ENCODE measurements at regions not wholly inside any gene's neighbourhood (a gene's known extent, or its start where the extent isn't known, plus 50 kb on each side); places are given as distances from the start of the nearest gene placed in this dataset.

DNA sequence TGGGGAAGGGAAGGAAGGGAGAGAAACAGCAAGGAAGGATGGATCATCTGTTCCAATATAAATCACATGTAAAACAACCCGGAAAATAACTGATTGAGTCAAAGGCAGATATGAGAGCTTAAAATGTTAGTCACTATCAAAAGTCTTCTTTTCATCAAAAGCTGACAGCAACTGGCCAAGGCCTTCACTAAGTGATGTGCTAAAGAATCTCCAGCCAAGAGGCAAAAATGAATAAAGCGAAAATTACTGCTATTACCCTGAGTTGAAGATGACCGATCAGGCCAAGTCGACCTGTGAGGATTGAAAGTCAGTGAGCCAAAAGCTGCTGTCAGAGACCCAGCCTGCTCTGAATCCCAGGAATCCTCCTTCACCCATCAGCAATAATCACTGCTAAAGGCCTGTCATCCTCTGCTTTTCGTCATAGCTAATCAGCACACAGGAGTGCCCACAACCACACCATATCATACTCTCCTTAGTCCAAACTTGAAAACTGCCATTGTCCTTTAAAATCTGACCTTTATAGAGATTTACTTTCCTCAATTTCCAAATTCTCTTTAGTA is 736.9 kb downstream of the TLE1 start:
- DNase-seq (ENCODE audit: low read depth in 3 of 3, low spot score in 2 of 3): no peak

DNA sequence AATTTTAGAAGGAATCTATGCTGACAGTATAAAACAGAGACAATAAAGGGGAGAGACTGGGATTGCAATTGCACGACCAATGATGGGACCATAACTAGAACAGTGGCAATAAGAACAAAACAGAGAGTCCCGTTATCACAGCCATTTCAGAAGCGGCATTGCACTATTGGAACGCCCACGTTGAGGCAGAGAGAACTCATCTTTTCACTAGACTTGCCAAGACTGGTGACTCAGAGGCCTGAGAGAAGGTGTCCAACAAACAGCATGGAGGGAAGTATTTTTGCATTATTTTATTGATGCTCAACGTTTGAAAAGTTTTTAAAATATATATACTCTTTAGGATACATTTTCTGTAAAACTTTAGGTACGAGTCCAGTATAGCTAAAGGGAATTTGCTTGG is 737.7 kb downstream of the TLE1 start:
- DNase-seq (ENCODE audit: low read depth in 3 of 3, low spot score in 2 of 3): no peak

DNA sequence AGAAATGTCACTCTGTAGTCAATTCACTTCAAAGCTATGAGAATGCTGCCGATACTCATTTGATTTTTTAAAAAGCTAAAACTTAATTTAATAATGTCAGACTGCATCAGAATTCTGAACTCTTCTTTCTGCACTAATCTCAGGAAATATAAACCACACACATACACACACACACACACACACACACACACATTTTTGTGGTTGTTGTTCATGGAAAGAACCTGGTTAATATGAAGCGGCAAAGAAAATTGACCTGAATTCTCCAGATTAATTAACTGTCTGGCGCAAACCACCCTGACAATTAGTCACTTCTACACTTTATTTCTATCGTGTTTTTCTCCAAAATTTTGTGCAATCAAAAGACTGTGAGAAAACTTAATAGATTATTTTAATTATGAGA is 740.5 kb downstream of the TLE1 start:
- DNase-seq (ENCODE audit: low read depth in 3 of 3, low spot score in 2 of 3): no peak

DNA sequence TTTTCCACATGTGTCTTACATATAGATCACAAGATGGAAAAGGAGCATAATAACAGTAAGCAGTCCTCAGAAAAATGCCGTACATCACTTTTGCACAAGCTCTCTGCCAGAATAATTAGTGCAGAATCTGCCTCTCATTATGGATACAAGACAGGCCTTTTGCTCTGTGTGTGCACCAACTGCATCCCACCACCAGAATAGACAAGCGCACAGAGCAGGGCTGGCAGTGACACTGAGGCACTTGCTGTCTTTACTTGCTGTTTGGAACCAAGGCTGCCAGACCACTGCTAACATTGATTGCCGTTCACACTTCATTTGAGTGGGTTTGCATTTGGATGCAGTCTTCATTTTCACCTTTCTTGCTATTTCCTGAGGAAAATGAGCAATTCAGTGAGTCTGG is 741.3 kb downstream of the TLE1 start:
- no peak for DNase-seq (ENCODE audit: low read depth in 3 of 3, low spot score in 2 of 3)

DNA sequence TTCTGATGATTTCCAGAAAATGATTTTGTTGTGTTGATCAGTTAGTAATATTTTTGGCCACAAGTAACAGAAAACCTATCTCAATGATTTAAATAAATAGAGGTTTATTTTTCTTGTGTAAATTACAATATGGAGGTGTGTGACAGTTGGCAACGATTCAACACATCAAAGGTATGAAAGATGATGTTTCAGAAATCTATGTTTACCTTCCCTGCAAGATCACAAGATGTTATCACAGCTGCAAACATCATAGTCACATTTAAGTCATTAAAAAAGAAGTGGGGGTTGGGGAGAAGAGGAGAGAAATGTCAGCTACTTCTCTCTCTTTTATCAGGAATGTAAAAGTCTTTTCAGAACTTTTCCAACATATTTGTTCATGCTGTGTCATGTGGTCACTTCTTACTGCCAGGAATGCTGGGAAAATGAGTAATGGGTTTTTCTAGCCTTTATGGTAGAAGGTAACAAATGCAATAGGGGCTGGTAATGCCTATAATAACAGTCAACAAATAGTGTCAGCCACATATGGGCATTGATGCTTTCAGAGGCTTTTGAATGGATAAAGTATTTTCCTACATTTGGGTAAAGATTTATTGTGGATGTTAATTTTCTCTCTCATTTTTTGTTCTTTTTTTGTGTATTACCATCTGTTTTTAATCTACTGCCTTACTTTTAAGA is 742.7 kb downstream of the TLE1 start:
- no peak for DNase-seq (ENCODE audit: low read depth in 3 of 3, low spot score in 2 of 3)

DNA sequence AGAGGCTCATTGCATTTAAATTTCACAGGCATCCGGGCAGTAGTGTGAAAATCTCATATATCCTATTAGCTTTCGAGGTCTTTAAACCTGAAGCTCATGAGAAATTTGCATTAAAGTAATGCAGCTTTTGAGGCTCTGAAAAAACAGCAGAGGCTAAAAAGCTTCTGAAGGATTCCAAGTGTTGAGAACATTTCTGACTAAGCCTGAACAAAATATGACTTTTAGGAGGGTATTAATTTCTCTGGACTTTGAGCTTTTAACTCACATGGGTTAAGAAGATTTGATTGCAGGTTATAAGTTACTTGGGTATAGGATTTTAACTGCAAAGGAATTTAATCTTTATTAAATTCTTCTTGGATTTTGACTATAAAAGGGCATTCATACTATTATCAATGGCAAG is 743.9 kb downstream of the TLE1 start:
- no peak for DNase-seq (ENCODE audit: low read depth in 3 of 3, low spot score in 2 of 3)

DNA sequence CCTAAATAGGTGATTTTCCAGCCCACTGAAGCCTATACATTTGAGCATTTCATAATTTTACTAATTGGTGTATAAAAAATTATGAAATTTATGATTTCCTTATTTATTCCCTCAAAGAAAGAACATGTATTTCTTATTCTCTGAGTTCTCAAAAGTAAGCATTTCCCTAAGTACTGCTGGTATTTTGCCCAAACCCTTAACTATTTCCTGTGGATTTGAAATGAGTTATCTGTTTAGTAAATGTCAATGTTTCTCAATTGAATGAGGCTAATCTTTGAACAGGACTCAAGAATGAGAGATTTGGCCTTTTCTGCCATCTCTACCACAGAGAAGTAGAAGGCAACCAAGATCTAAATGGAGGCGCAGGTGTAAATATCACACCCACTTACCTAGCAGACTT is 751.7 kb downstream of the TLE1 start:
- DNase-seq (ENCODE audit: low read depth in 3 of 3, low spot score in 2 of 3): no peak

DNA sequence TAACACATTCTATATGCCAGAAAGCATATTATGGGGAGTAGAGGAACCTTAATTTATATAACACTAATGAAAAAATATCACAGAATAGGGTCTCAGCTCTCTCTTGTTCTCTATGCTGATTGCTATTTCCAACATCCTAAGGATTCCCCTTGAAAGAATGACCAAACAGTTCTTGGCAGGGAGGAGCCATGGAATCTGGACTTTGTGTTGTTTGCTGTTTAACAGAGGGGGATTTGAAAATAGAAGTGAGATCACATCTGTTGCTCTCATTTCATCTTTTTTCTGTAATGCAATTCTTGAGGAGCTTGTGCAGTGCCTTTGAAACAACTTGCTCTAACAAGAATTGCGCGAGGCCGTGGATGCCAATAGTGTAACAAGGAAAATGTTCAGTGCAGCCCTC is 755.3 kb downstream of the TLE1 start:
- DNase-seq (ENCODE audit: low read depth in 3 of 3, low spot score in 2 of 3): no peak

DNA sequence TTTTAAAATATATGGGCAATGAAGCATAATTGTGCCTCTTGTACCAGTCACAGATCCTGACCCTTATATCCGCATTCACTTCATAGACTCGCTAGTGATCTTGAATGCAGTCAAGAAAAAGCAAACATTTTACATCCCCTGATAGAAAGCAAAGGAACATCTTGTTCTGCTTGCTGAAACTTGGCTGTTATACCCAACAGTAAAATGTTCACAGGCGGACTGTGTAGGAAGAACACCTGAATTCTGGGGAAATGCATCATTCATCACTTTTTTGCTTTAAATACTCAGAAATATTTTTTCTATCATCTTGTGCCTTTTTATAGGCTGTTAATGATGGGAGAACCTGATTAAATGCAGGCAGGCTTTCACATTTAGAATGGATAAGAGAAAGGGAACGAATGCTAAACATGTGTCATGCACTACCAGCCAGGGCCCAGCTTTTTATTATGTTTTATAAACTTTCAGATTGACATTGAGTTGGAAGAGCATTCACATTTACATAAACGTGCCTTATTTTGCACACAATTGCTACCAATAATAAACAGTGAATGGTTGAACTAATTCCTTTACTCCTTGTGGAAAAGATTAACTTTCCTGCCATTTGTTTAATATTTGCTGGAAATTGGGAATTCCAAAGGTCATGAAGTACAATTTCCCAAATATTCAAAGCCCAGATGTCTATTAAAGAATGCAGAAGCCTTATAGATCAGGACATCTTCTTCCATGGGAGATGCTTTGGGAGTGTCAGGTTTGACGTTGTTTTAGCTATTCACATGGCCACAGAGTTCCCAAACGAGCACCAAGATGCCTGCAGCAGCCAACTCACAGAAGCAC is 756.2 kb downstream of the TLE1 start:
- no peak for DNase-seq (ENCODE audit: low read depth in 3 of 3, low spot score in 2 of 3)

DNA sequence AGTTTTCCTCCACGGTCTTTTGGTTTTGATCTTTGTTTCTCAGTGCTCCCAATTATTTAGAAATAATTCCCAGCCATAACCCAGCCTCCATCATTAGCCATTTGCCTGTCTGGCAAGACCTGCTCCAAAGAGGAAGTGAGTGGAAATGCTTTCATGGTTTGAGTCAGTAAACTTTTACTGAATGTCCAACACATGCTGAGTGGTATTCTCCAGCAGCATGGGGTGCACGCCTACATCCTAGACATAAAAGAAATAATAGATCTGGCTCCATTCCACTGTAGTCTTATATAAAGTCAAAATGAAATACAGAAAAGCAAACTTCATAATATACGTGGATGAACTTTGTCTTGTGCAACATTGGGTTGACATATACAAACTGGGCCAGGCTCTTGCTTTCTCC is 757.2 kb downstream of the TLE1 start:
- no peak for DNase-seq (ENCODE audit: low read depth in 3 of 3, low spot score in 2 of 3)

DNA sequence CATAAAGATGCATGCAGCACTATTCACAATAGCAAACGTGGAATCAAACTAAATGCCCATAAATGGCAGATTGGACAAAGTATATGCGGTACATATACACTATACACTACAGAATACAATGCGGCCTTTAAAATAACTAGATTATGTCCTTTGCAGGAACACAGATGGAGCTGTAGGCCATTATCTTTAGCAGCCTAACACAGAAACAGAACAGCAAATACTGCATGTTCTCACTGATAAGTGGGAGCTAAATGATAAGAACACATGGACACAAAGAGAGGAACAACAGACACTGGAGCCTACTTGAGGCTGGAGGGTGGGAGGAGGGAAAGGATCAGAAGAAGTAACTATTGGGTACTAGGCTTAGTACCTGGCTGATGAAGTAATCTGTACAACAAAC is 758.2 kb downstream of the TLE1 start:
- DNase-seq (ENCODE audit: low read depth in 3 of 3, low spot score in 2 of 3): no peak

DNA sequence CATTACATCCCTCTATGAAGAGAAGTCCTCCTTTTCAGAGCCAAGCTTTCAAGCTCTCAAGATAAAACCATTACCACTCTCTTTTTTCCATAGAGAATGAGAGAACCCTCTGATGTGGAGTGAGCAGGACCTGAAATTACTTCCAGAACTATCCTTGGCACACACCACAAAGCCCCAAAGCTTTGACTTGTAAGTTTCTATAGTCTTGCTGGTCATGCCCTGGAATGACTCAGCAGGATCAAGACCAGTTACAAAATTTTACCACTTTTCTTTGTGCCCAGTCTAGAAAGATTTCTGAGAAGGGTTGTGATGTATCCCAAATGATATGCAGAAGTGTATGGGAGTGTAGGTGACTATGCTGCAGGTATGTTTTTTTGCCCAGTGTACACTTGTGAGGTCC is 760.6 kb downstream of the TLE1 start:
- no peak for DNase-seq (ENCODE audit: low read depth in 3 of 3, low spot score in 2 of 3)

DNA sequence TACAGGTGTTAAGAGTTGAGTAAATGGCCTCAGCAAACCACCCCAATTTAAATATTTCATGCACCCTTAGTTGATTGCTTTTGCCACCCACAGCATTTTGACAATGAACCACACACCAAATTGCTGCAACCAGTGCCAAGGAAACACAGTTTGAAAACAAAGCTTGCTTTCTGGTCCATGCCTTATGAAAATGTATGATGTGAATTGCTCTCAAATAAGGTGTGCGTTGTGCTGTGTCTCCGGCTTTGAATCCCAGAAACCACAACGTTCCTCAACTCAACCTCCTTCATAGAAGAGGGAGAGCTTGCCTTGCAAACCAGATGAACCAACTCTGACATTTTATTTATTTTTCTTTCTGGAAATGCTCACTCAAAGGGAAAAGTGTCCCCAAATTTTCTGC is 762.7 kb downstream of the TLE1 start:
- no peak for DNase-seq (ENCODE audit: low read depth in 3 of 3, low spot score in 2 of 3)

DNA sequence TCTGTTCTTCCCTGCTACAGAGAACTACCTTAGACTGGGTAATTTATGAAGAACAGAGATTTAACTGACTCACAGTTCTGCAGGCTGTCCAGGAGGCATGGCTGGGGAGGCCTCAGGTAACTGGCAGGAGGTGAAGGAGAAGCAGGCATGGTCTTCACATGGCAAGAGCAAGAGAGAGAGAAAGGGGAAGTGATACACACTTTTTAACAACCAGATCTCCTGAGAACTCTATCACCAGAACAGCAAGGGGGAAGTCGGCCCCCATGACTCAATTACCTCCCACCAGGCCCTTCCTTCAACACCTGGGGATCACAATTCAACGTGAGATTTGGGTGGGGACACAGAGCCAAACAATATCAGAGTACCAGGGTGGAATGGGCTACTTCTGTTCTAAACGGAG is 766.8 kb downstream of the TLE1 start:
- no peak for DNase-seq (ENCODE audit: low read depth in 3 of 3, low spot score in 2 of 3)

DNA sequence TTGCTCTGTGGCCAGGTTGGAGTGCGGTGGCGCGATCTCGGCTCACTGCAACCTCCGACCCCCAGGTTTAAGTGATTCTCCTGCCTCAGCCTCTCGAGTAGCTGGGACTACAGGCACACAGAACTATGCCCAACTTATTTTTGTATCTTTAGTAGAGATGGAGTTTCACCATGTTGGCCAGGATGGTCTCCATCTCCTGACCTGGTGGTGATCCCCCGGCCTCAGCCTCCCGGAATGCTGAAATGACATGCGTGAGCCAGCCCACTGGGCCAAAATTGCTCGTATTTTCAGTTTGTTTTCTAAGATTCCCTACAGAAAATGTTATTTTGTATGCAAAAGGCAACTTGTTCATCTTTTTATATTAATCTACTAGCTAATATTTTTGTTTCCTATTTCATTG is 782.6 kb downstream of the TLE1 start:
- DNase-seq (ENCODE audit: low read depth in 3 of 3, low spot score in 2 of 3): no peak

DNA sequence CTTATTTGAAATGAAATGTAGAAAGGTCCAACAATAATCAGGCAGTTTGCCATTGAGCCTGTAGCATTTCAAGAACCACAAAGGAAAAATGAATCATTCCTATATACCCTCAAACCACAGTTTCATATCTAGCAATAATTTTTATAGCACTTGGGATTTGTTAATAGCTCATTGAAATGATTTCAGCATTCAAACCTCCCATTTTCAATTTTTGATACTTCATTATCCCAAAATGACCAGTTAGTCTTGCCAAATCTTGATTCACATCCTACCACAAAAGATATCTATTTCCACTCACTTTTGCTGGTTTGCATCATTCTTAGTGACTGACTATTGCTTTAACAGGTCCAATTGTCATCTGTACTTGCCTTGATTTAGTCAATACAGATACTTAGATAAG is 790.1 kb downstream of the TLE1 start:
- DNase-seq (ENCODE audit: low read depth in 3 of 3, low spot score in 2 of 3): no peak

DNA sequence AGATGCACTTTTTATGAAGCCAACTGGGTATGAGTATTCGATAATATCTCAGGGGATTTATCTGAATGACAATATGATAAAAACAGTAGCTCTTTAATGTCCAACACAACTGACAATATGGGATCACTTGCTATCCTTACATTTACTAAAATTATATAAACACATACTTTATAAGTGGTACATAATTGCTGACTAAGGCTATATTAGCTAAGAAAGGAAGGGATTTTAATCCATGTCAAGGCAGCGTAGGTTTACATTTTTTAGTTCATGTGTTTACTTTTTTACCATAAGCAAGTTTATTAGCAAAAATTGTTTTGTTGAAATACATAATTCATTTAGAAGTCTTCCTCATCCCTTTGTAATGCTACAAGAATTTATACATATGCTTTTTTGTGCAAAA is 796.2 kb downstream of the TLE1 start:
- no peak for DNase-seq (ENCODE audit: low read depth in 3 of 3, low spot score in 2 of 3)

DNA sequence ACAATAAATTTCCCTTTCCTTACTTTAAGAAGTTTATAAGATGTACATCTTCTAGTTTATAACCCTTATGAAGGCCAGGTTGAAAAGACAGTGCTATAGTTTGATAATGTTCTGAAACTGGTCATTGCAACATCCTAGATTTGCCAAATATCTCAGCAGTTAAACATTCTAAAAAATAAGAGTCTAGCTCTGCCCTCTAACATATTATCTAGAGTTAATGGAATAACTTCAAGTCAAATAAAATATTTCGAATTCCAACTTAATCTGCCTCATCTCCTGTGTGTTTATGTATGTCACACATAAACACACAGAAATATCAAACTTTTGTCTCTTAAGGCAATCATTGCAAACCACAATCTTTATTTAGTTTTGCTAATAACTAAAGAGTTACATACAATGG is 796.6 kb downstream of the TLE1 start:
- DNase-seq (ENCODE audit: low read depth in 3 of 3, low spot score in 2 of 3): no peak

DNA sequence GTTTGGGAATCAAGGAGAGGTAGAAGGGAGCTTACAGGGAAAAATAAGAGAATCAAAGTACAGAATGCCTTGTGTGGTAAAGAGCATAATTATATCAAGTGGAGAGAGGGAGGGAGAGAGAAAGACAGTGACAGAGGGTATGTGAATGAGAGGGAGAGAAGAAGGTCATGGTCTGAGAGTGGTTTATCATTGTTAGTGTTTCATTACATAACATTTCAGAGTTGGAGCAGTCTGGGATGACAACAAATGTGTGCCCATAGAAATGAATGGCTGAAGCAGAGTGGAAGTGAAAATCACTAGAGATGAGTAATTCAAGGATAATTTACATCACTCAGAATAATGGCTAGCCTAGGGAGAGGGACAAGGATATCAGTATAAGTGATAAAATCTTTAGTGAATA is 799.2 kb downstream of the TLE1 start:
- DNase-seq (ENCODE audit: low read depth in 3 of 3, low spot score in 2 of 3): no peak

DNA sequence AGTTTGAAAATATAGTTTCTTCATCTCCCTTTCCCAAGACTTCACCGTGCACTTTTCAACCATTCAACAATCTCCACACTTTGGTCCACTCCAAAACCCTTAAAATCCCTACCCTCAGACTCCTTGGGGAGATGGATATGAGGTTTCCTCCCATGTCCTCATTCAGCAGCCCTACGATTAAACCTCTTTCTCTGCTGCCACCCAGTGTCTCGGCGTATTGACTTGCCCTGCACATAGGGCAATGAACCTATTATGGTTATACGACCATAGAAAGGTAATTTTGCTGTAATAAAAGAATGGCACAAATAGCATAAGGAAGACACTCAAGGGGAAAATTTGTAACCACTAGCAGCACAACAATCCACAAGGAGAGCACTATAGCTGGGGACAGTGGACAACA is 803.5 kb downstream of the TLE1 start:
- DNase-seq (ENCODE audit: low read depth in 3 of 3, low spot score in 2 of 3): no peak

DNA sequence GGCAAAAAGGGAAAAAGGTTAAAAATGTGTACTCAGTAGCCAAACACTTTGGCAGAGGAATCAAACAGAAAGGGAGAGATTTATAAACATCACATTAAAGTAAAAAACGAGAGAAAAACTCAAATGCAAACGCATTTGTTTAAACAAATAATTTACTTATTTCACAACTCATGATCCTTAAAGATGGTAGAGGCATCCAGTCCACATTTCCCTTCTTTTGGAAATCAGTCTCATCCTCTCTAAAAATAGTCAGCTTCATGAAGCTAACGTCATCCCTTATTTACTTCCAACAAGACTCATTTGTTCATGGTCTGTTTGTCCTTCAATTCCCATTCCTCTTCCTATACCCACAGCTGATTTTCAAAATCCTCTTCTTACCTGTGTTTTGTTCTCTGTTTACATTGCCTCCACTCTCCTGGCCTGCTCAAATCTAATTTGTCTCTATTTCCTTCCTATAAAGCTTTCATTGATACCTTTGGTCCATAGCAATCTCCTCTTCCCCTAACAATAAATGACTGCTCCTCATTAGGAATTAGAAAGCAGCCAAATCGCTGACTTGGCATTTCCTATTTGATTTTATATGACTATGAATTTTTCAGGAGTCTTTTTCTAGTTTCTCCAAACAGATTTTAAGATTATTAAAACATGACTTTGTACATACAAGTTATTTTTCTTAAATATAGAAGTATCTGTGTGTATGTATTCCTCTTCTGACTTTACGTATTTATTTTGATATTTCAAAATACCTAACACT is 805.3 kb downstream of the TLE1 start:
- no peak for DNase-seq (ENCODE audit: low read depth in 3 of 3, low spot score in 2 of 3)

DNA sequence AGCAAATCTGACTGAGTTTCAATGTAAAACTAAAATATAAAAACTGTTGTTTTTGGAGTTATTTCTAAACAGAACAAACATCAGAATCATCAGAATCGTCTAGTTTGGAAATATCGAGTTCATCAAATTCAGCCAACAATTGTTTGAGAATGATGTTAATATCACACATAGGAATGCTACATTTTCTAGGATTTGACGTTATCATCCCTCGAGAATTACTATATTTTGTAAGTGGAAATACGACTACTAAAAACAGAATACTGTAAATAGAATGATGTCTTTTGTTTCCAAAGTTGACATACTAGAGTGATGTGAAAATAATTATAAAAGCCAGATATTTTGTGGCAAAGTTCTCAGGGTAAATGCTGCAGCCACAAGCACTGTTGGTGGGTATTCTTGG is 805.9 kb downstream of the TLE1 start:
- DNase-seq (ENCODE audit: low read depth in 3 of 3, low spot score in 2 of 3): no peak
